ENCODE measurements at regions not wholly inside any gene's neighbourhood (a gene's known extent, or its start where the extent isn't known, plus 50 kb on each side); places are given as distances from the start of the nearest gene placed in this dataset.

DNA sequence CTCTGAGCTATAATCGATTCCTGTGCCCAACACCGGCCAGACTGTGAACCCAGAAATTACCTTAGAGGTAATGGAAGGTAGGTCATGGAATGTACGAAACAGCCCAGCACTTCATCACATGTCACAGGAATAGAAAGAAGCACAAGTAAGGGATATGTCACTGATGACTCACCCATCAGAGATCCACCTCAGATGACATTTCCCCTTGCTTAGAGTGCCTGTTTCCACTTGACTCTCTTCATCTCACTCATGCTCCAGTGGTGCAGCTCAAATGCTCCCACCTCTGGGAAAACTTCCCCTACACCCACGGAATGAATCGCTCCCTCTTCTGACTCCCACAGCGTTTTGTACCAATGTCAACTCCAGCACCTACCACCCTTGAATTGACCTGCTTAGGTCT lies 381.6 kb upstream of the CNR1 start:
- TF ChIP-seq, protein P1, sequence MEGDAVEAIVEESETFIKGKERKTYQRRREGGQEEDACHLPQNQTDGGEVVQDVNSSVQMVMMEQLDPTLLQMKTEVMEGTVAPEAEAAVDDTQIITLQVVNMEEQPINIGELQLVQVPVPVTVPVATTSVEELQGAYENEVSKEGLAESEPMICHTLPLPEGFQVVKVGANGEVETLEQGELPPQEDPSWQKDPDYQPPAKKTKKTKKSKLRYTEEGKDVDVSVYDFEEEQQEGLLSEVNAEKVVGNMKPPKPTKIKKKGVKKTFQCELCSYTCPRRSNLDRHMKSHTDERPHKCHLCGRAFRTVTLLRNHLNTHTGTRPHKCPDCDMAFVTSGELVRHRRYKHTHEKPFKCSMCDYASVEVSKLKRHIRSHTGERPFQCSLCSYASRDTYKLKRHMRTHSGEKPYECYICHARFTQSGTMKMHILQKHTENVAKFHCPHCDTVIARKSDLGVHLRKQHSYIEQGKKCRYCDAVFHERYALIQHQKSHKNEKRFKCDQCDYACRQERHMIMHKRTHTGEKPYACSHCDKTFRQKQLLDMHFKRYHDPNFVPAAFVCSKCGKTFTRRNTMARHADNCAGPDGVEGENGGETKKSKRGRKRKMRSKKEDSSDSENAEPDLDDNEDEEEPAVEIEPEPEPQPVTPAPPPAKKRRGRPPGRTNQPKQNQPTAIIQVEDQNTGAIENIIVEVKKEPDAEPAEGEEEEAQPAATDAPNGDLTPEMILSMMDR (IDR thresholded peaks at IDR 0.05), result no peak
- no peak for TF ChIP-seq POLR2A (IDR thresholded peaks at IDR 0.05)
